ENCODE measurements at regions not wholly inside any gene's neighbourhood (a gene's known extent, or its start where the extent isn't known, plus 50 kb on each side); places are given as distances from the start of the nearest gene placed in this dataset.

DNA sequence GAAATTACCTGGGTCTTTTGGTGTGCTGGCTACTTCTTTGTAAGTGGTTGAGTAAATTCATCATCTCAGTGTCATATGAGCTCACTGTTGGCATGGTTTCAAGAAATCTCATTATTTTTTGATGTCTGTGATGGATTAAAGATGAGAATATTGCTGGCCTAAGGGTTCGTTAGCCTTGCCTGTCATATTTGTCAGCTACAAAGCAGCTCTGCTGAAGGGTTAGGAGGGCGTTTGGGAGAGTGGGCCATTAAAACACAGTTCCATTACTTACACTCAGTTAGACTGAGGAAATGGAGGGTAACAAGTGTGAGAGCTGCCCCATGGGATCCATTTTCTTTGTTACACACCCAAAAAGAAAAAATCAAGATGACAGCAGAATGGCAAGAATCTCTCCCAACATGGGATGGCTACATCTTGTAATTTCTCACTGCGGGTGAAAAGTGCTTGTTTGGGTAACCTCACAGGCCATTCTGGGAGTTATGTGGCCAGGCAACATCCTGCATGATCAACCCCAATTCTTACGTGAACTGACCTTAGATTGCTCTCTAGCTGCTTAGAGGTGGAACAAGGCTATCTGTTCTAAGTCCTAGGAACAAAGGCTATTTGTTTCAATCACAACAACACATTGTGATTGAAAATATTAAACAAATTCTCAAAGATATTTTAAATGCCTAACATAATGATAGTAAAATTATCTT, 609.5 kb upstream of the RGMB start:
- TF ChIP-seq, protein P1, sequence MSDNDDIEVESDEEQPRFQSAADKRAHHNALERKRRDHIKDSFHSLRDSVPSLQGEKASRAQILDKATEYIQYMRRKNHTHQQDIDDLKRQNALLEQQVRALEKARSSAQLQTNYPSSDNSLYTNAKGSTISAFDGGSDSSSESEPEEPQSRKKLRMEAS (CRISPR knock-in tag; IDR thresholded peaks at IDR 0.05), result no peak
- TF ChIP-seq, protein P2, sequence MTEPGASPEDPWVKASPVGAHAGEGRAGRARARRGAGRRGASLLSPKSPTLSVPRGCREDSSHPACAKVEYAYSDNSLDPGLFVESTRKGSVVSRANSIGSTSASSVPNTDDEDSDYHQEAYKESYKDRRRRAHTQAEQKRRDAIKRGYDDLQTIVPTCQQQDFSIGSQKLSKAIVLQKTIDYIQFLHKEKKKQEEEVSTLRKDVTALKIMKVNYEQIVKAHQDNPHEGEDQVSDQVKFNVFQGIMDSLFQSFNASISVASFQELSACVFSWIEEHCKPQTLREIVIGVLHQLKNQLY (CRISPR knock-in tag; IDR thresholded peaks at IDR 0.05), result no peak
- TF ChIP-seq, protein P3, sequence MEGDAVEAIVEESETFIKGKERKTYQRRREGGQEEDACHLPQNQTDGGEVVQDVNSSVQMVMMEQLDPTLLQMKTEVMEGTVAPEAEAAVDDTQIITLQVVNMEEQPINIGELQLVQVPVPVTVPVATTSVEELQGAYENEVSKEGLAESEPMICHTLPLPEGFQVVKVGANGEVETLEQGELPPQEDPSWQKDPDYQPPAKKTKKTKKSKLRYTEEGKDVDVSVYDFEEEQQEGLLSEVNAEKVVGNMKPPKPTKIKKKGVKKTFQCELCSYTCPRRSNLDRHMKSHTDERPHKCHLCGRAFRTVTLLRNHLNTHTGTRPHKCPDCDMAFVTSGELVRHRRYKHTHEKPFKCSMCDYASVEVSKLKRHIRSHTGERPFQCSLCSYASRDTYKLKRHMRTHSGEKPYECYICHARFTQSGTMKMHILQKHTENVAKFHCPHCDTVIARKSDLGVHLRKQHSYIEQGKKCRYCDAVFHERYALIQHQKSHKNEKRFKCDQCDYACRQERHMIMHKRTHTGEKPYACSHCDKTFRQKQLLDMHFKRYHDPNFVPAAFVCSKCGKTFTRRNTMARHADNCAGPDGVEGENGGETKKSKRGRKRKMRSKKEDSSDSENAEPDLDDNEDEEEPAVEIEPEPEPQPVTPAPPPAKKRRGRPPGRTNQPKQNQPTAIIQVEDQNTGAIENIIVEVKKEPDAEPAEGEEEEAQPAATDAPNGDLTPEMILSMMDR (IDR thresholded peaks at IDR 0.05), result no peak
- TF ChIP-seq, protein P4, sequence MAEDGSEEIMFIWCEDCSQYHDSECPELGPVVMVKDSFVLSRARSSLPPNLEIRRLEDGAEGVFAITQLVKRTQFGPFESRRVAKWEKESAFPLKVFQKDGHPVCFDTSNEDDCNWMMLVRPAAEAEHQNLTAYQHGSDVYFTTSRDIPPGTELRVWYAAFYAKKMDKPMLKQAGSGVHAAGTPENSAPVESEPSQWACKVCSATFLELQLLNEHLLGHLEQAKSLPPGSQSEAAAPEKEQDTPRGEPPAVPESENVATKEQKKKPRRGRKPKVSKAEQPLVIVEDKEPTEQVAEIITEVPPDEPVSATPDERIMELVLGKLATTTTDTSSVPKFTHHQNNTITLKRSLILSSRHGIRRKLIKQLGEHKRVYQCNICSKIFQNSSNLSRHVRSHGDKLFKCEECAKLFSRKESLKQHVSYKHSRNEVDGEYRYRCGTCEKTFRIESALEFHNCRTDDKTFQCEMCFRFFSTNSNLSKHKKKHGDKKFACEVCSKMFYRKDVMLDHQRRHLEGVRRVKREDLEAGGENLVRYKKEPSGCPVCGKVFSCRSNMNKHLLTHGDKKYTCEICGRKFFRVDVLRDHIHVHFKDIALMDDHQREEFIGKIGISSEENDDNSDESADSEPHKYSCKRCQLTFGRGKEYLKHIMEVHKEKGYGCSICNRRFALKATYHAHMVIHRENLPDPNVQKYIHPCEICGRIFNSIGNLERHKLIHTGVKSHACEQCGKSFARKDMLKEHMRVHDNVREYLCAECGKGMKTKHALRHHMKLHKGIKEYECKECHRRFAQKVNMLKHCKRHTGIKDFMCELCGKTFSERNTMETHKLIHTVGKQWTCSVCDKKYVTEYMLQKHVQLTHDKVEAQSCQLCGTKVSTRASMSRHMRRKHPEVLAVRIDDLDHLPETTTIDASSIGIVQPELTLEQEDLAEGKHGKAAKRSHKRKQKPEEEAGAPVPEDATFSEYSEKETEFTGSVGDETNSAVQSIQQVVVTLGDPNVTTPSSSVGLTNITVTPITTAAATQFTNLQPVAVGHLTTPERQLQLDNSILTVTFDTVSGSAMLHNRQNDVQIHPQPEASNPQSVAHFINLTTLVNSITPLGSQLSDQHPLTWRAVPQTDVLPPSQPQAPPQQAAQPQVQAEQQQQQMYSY (CRISPR knock-in tag; IDR thresholded peaks at IDR 0.05), result no peak
- TF ChIP-seq, protein P5, sequence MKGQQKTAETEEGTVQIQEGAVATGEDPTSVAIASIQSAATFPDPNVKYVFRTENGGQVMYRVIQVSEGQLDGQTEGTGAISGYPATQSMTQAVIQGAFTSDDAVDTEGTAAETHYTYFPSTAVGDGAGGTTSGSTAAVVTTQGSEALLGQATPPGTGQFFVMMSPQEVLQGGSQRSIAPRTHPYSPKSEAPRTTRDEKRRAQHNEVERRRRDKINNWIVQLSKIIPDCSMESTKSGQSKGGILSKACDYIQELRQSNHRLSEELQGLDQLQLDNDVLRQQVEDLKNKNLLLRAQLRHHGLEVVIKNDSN (CRISPR knock-in tag; IDR thresholded peaks at IDR 0.05), result no peak
- TF ChIP-seq, protein P6, sequence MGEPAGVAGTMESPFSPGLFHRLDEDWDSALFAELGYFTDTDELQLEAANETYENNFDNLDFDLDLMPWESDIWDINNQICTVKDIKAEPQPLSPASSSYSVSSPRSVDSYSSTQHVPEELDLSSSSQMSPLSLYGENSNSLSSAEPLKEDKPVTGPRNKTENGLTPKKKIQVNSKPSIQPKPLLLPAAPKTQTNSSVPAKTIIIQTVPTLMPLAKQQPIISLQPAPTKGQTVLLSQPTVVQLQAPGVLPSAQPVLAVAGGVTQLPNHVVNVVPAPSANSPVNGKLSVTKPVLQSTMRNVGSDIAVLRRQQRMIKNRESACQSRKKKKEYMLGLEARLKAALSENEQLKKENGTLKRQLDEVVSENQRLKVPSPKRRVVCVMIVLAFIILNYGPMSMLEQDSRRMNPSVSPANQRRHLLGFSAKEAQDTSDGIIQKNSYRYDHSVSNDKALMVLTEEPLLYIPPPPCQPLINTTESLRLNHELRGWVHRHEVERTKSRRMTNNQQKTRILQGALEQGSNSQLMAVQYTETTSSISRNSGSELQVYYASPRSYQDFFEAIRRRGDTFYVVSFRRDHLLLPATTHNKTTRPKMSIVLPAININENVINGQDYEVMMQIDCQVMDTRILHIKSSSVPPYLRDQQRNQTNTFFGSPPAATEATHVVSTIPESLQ (CRISPR knock-in tag; IDR thresholded peaks at IDR 0.05), result no peak
- TF ChIP-seq ATF1 (CRISPR knock-in tag; IDR thresholded peaks at IDR 0.05) (no peak), EMX1 (CRISPR knock-in tag; IDR thresholded peaks at IDR 0.05) (no peak), TEAD4 (CRISPR knock-in tag; IDR thresholded peaks at IDR 0.05) (no peak), FOXK1 (CRISPR knock-in tag; IDR thresholded peaks at IDR 0.05) (no peak)
- TF ChIP-seq, protein P7, sequence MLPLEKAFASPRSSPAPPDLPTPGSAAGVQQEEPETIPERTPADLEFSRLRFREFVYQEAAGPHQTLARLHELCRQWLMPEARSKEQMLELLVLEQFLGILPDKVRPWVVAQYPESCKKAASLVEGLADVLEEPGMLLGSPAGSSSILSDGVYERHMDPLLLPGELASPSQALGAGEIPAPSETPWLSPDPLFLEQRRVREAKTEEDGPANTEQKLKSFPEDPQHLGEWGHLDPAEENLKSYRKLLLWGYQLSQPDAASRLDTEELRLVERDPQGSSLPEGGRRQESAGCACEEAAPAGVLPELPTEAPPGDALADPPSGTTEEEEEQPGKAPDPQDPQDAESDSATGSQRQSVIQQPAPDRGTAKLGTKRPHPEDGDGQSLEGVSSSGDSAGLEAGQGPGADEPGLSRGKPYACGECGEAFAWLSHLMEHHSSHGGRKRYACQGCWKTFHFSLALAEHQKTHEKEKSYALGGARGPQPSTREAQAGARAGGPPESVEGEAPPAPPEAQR (CRISPR knock-in tag; IDR thresholded peaks at IDR 0.05), result no peak
- TF ChIP-seq, protein P8, sequence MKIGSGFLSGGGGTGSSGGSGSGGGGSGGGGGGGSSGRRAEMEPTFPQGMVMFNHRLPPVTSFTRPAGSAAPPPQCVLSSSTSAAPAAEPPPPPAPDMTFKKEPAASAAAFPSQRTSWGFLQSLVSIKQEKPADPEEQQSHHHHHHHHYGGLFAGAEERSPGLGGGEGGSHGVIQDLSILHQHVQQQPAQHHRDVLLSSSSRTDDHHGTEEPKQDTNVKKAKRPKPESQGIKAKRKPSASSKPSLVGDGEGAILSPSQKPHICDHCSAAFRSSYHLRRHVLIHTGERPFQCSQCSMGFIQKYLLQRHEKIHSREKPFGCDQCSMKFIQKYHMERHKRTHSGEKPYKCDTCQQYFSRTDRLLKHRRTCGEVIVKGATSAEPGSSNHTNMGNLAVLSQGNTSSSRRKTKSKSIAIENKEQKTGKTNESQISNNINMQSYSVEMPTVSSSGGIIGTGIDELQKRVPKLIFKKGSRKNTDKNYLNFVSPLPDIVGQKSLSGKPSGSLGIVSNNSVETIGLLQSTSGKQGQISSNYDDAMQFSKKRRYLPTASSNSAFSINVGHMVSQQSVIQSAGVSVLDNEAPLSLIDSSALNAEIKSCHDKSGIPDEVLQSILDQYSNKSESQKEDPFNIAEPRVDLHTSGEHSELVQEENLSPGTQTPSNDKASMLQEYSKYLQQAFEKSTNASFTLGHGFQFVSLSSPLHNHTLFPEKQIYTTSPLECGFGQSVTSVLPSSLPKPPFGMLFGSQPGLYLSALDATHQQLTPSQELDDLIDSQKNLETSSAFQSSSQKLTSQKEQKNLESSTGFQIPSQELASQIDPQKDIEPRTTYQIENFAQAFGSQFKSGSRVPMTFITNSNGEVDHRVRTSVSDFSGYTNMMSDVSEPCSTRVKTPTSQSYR (CRISPR knock-in tag; IDR thresholded peaks at IDR 0.05), result no peak

Data from WTC11 (cell line).